Fibroblast of skin of left biceps (primary cell): ENCODE measurements at regions not wholly inside any gene's neighbourhood (a gene's known extent, or its start where the extent isn't known, plus 50 kb on each side); places are given as distances from the start of the nearest gene placed in this dataset.

Experiments
- DNase-seq, 2 experiments: peaks; one replicate each; pipeline ENCODE4 v3.0.0-alpha.2; 2013; ENCODE audit warnings: low read depth in 2 of 2

DNA sequence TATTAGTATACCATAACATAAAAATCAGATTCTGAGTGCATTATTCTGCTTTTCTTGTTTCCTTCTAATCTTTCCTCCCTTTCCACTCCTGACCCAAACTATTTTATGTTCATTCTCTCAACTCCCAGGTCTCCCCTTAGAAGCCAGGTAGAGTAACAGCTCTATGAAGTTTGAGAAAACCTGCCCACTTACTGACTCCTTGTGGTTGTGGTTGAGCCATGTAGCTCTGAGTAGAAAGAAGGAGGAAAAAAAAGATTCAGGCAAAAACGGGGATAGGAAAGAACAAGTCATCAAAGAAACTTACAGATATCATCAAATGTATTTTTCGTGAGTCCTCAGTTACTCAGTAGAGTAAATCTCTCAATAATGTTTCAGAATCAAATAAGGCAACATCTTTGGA, 216.7 kb downstream of the PMP22 start:
- no peak for DNase-seq

DNA sequence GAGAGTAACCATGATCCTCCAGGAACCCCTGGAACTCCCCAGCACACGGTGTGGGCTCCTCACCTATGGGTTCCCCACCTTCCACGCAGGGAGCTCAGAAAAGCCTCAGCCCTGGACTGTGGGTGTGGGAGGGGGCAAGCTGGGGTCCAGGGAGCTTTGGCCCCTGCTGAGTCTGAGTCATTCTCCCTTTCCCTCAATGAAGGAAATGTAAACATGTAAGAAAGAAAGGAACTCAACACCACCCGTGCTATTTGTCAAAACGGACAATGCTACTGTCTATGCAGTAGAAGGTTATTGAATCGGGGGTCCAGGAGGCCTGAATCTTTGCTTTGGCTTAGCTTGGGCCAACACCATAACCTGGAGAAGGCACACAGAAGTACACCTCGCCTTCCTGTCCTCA, 222.8 kb downstream of the PMP22 start:
- DNase-seq: no peak

DNA sequence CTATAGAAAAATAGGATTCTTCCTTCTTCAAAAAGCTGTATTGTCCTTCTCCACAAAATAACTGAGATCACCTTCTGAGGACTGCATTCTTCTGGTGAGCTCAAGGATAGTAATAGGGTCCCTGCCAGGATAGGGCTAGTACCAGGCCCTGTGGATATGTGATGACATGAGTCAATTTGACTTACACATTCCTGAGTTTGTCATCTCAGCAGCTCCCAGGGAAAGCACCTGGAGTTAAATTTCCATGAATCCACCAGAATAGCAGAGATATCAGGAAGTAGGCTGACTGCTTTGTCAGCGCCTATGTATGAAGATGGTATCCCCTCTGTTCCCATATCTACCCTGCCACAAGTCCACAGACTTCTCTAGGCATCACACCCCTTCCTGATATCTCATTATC, 225.8 kb downstream of the PMP22 start:
- peak in 1 of 2 experiments; percentile 12 for DNase-seq

DNA sequence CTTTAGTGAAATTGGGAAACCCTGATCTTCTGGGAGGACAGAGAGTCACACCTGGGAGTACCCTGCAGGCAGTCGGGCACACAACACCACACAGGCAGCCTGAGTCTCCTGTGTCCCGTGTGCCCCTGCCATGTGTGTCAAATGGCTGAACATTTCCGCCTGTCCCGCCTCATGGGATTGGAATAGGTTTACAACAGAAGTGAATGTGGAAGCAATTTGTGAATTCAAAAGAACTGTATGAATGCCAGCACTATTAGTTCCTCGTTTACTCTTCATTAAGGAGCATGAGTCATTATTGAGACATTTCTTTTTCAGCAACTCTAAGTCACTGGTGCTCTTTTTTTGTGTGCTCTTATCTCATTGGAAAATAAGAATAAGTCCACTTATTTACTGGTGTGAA, 226.5 kb downstream of the PMP22 start:
- peak; percentile 67 to 69 for DNase-seq

DNA sequence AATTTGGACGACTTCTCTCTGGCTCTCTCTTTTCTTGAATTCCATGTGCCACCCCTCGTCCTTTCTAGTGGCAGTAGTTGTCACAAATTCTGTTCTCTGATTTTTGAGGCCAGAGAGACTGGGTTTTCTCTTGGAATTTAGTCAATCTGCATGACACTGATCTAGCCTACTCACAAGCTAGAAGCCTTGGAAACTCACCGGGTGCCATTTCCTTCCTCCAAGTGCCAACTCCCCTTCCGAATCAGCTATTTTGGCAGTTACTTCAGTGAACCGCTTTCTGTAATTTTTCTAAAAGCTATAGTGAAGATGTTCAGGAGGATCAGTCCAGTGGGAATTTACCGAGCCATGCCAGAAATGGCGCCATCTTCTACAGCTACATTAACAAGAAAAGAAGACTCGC, 228.9 kb downstream of the PMP22 start:
- DNase-seq: no peak

DNA sequence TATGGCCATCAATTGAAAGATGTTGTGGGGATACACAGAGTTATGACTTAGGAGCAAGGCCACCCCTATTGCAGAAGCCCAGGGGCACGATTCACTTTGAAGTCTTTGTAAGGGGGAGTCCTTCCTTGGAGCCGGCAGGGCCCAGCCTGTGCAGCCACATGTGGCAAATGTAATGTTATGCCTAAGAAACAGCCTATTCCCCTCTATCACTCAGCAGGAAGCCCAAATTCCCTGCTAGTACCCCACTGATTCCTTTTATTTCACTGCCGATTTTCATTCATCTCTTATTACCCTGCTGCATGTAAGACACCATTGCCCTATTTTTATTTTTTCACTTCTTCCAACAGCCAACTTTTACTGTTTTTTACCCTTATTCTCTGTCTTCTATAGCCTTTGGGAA, 233.2 kb downstream of the PMP22 start:
- no peak for DNase-seq

DNA sequence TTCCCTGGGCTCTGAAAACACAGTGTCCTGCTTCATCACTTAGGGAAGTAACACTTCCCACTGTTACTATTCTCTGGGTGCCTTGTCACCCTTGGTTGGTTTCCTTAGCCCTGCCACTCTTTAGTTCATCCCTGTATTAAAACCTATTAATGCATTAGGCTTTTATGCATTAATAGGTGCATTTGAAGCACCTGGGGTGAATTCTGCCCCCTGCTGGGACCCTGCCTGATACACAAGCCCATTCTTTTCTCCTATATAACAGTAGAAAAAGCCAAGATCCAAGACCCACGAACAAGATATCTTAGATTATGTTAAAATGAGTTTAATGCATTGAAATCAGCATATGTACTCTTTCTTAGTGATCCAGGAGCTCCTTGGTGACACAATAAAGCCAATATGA, 235.7 kb downstream of the PMP22 start:
- no peak for DNase-seq

DNA sequence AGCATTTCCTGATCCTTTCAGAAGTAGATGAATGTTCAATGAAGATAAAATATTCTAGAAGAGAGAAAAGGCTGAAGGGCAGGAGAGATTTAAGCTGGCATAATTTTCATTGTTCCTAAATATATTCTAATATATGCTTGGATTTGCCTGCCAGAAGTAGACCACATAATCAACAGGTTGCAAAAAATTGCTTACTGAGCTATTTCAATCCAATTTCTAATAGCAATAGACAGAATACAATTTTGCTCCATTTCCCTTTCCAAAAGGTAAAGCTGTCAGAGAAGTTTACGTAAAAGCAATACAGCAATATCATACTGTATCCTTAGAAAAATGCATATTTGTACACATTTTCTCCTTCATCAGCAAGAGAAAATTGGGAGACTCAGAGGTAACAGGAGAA, 237.3 kb downstream of the PMP22 start:
- DNase-seq: no peak

DNA sequence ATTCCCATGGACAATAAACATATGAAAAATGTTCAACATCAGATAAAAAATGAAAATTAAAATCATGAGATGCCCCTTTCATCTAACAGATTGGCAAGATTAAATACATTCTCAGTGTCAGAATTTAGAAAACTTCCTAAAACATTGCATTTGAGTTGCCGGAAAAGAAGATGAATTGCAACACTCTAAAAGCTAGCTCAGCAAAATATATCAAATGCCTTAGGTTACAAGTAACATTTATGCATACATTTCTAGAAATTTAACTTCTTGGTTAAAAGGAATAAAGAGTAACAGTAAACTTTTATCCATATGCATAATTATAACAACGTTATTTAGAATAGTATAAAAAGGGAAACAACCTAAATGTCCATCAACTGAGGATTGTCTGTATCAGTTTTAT, 239.0 kb downstream of the PMP22 start:
- no peak for DNase-seq

DNA sequence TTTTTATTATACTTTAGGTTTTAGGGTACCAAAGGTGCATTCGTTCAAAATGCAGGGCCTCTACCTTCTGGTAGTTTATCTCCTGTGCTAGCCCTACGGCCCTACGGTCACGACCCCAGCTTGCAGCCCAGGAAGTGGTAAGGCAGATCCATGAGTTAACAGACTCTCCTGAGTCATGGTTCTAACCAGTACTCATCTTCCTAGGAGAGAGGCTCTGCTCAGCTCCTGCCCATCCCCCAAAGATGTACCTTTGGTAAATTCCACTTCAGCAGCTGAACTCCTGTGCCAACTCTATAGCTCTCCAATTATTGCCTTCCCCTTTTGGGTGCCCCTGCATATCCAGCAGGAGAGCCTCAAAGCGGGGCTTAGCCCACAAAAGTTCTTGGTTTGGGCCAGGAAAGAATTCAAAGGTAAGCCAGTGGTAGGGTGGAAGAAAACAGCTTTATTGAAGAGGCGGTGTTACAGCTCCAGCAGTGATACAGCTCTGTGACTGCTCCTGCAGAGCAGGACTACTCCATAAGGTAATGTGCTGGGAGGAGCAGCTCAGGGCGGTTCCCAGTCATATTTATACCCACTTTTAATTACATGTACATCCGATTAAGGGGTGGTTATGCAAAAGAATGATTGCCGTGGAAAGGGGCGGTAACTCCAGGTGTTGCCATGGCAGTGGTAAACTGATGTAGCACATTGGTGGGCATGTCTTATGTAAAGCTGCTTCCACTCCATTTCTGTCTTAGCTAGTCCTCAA, 241.4 kb downstream of the PMP22 start:
- DNase-seq: no peak

DNA sequence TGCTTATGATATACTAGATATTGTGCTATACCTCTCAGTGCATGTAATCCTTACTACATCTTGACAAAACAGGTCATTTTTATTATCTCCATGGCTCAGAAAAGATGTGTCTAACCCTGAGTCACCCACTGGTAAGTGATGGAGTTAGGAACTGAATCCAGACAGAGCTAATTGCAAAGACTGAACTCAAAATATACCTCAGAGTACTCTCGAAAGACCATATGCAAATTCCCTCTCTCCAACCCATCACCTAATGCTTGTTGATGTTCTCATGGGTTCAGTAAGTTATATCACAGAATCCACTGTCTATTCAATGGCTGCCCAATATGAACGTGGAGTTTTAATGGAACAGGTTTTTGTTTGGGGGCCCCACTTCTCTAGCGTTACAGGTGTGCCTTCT, 246.0 kb downstream of the PMP22 start:
- DNase-seq: no peak

DNA sequence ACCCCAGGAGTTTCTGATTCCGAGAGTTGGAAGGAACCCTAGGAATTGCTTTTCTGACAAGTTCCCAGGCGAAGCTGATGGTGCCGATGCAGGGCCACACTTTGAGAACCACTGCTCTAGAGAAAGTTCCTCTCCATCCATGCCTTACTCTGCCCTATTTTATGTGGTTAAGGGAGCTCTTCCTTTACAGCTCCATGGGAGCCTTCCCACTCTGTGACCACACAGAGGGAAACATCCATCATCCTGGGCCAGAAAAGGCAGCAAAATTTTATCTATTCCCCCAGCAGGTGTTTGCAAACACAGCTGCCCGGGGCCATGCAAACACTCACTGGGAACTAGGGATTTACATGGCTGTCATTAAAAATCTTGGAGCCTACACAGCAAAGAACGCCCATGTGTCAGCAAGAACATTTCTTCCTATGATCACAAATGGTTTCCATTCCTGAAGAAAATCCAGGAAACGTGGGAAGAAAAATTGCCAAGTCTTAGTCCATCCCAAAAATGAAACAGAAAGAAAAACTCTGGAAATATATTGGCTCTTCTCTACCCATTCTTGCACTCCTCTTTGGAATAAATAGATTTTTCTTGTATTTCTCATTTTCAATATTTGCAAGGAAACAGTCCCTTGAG, 252.7 kb downstream of the PMP22 start:
- DNase-seq: no peak

DNA sequence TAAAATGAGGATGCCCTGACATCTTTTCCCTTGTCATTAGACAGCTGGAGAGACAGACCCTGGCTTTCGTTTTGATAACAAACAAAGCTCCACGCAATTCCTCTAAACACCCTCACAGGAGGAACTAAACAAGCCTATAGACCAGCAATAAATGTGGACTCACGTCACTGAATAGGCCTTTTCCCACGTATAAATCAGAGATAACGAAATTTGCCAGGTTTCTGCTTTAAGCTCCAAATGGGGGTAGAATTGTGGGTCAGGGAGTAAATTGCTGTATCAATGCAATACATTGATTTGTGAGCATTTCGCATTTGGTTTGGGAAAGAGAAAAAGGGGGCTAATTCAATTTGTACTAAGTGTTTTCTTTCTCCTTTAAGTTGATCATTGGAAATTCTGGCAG, 256.0 kb downstream of the PMP22 start:
- no peak for DNase-seq

DNA sequence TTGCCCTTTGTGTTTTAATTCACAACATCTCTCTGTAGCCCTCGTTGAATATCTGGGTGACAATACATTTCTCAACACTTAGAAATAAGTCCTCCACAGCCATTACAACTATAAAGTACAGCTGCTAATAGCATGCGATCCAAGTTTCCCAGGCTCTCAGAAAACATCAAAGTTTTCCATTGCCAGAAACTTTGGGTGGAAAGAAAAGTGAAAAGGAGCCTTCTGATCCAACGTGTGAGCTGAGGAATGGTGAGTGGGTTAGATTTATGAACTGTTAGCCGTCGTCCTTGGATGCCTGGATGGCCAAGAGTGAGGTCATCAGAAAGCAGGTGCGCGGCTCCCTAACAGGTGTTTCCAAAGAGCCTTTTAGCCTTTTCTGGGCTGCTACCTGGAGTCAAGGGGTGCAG, 258.0 kb downstream of the PMP22 start:
- no peak for DNase-seq

DNA sequence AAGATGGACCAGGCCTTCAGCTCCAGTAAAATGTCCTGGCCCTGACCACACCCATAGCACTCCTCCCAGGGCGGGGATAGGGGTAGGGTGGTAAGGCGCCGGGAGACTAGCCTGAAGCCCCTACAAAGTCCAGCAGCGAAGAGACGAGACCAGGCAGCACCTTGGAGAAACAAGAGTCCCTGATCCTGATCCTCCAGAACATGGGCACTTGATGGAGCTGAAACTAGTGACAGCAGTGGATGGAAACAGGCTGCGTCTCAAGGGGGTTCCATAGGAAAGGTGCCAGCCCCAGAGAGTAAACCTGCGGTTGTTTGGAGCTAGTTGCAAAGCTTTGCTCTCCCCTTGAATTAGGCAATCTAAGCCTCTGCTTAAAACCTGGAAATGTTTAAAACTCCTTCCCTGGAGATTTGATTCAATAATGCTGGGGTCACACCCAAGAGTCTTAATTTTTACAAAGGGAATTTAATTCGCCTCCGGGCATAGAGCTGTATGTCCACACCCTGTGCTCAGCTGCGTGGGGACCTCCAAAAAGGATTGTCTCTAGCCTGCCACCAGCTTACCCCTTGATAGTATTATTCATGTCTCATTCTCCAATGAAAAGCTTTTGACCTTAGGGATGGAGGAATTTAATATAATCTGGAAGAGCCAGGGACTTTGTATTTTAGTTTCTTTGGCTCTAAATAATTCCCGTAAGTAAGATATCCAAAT, 258.6 kb downstream of the PMP22 start:
- no peak for DNase-seq

DNA sequence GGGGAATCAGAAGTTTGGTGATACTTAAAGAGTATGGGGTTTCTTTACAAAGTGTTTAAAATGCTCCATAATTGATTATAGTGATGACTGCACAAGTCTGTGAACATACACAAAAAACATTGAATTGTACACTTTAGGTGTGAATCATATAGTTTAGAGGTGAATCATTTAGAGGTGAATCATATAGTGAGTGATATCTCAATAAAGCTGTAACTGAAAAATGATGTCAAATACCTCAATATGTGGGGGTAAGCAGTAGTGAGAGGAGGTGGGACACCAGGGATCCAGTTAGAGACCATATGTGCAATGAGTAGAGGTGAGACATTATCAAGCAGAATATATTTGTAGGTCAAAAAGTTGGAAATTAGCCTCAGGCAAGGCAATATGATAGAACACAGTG, 264.5 kb downstream of the PMP22 start:
- no peak for DNase-seq

DNA sequence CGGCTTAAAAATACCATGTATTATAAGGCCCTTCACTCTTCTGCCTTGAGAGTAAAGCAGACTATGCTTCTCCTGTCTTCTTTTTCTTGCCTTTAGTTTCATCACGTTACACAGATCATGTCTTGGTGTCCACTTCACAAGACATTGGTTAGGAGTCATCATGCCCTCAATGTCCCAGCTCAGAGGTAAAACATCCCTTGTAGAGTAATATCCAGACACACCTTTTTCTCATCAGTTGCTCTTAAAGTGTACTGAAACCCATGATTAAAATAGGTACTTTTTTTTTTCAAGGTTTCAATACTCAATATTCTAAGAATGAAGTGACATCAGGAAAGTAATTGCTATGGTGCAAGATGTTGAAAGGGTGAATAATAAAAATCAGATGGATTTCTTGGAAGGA, 267.8 kb downstream of the PMP22 start:
- DNase-seq: no peak

DNA sequence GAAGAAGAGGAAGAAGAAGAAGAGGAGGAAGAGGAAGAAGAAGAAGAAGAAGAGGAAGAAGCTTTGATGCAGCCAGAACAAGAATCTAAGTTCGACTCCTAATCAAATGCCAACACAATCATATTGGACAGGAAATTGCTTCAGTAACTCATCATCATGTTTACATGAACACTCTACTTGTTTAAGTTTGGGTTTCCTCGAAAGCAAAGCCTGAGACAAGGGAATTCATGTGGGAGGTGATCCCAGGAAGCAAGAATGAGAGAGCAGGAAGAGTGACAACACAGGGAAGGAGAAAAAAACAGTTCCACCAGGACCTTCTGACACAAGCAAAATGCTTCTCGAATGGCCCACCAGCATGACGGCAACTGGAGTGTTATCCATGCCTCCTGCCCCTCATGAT, 279.0 kb downstream of the PMP22 start:
- DNase-seq: no peak

DNA sequence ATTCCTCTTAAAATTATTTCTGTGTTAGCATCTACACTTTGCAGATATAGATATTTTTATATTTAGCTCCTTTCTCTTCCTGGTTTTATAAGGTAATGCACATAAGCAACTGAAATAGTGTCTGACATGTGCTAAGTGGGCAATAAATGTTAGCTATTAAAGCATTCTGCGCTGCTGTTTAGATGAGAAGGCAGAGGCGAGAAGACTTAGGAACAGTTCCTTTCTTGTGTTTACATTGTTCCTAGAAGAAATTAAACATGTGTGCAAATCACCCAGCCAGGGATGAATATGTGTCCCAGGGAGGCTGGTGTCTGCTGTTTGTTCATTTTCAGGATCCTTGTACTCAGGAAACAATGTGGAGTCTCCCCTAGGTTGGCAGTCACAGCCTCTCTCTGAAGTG, 292.3 kb downstream of the PMP22 start:
- DNase-seq: no peak

DNA sequence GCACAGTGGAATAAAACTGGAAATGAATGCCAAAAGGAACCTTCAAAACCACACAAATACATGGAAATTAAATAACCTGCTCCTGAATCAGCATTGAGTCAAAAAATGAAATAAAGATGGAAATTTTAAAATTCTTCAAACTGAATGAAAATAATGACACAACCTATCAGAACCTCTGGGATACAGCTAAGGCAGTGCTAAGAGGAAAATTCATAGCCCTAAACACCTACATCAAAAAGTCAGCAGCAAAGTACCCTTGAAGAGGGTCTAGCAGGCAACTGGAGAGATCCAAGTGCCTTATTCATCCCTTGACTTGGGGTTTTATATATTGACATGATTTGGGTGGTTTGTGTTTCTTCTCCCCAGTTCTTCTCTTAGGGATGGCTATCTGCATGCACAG, 294.1 kb downstream of the PMP22 start:
- no peak for DNase-seq

DNA sequence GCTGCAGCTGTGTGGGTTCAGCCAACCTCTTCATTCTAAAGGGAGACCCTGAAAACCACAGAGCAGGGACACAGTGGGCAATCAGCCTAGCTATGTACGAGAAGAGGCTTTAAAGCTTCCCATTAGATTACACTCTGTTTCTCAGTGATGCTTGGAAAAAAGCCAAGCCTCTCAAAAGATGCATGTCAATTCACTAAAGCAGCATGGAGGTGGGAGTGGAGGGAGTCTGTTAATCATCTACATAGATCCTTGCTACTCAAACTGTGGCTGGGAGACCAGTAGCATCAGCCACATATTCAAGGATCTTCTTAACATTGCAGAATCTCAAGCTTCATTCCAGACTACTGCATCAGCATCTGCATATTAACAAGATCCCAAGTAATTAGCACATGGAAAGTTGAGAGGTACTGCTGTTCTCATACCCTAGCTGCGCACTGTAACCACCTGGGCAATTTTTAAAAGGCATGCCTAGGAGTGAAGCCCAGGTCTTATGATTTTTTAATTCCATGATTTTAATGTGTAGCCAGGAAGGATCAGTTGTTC, 305.9 kb downstream of the PMP22 start:
- no peak for DNase-seq

DNA sequence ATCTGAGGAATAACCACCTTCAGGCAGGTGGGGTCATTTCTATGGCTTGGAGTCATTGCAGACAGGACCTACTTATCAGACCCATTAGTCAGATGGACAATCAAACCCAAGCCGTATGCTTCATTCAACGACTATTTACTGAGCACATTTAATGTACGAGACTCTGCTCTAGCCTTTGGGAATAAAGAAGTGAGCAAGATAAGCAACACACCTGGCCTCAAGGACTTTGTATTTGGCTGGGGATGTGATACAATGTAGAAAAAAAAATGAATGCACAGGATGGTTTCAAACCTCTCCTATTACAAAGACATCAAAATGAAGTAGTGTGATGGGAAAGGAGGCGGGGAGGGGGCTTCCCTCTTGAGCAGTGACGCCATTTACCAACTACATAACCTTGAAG, 311.7 kb downstream of the PMP22 start:
- no peak for DNase-seq

DNA sequence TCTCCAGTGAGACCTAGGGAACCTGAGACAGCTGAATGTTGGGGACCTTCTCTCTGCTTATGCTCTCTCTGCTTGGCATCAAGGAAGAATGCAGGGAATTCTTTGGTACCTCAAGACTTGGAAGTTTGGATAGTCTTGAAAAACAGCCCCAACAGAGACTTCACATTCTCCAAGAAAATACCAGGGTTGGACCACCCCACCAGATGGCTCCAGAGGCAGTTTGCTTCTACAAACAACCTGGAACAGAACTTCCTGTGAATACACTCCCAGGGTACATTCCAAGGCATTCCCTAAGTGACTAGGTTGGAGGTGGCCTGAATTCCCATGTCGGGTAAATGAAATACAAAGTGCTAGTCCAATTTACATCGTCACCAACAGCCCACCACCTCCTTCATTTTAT, 314.4 kb downstream of the PMP22 start:
- no peak for DNase-seq
